ENCODE measurements at regions not wholly inside any gene's neighbourhood (a gene's known extent, or its start where the extent isn't known, plus 50 kb on each side); places are given as distances from the start of the nearest gene placed in this dataset.

DNA sequence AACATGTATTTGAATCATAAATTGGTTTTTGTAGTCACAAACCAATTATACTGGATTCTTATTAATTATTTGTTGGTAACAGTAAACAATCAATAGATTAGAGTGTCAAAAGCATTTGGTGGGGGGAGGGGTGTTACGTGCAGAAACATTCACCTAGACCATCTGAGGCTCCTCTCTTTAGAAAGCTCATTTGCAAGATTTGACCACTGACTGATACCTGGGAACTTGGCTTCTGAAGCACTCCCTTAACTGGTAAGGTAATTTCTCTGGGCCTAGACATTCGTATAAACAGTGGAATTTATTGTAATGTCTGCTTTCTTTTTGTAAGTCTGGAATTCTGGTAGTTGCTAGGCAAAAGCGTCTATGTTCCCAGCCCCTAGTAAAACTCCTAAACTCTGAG is 243.8 kb upstream of the GBE1 start:
- H3K4me3 ChIP-seq = no peak overlapping the region

DNA sequence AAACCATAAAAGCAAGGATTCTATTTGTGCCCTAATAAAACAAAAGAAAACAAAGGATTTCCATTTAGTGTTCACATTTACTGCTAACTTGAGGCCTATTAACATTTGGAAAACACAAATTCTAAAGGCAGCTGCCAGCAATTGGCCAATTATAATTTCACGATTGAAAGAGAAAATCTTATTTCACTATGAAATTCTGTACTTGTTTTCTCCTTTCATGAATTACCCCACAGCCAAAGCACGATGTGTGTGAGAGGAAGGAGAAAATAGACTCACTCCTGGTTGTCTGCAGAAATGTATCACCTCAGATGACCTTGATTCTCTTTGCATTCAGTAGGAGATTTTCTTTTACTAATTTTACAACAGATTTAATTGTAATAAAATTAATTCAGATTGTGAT is 242.8 kb upstream of the GBE1 start:
- no peaks in the 10 kb centered on the region for H3K36me3 ChIP-seq
- no peak overlapping the region for H3K4me3 ChIP-seq
- intact Hi-C loops (cut with DNase I; ENCODE audit: low total_unique reads) (no loop called here), in situ Hi-C loops (cut with MboI; ENCODE audit: low sequenced_read_pairs in 4 of 4) (loop anchor here in 1 of 4 donors (10.0 kb wide), 1 partner anchor 329 kb away; no protein-coding TSS in a partner anchor)
- DNase-seq (no peak), ATAC-seq (no peak)
- peaks cover 14 to 16% of the 10 kb centered on the region in 2 donors for H3K4me1 ChIP-seq
- TF ChIP-seq, protein P1, sequence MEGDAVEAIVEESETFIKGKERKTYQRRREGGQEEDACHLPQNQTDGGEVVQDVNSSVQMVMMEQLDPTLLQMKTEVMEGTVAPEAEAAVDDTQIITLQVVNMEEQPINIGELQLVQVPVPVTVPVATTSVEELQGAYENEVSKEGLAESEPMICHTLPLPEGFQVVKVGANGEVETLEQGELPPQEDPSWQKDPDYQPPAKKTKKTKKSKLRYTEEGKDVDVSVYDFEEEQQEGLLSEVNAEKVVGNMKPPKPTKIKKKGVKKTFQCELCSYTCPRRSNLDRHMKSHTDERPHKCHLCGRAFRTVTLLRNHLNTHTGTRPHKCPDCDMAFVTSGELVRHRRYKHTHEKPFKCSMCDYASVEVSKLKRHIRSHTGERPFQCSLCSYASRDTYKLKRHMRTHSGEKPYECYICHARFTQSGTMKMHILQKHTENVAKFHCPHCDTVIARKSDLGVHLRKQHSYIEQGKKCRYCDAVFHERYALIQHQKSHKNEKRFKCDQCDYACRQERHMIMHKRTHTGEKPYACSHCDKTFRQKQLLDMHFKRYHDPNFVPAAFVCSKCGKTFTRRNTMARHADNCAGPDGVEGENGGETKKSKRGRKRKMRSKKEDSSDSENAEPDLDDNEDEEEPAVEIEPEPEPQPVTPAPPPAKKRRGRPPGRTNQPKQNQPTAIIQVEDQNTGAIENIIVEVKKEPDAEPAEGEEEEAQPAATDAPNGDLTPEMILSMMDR (IDR thresholded peaks at IDR 0.05 in 4 of 5, conservative IDR thresholded peaks at IDR 0.05 in 1 of 5) = no peak
- no peak for TF ChIP-seq POLR2A (IDR thresholded peaks at IDR 0.05)
- no peaks in the 10 kb centered on the region for H3K27me3 ChIP-seq
- no peak overlapping the region for H3K27ac ChIP-seq
- H3K9me3 ChIP-seq = no peaks in the 10 kb centered on the region

More for the DNA sequence above, 243.8 kb upstream of the GBE1 start:
- H3K4me1 ChIP-seq = peaks cover 14 to 16% of the 10 kb centered on the region in 2 donors
- intact Hi-C loops (cut with DNase I; ENCODE audit: low total_unique reads) (no loop called here), in situ Hi-C loops (cut with MboI; ENCODE audit: low sequenced_read_pairs in 4 of 4) (loop anchor here in 1 of 4 donors (10.0 kb wide), 1 partner anchor 330 kb away; no protein-coding TSS in a partner anchor)
- DNase-seq (no peak), ATAC-seq (no peak)
- no peaks in the 10 kb centered on the region for H3K27me3 ChIP-seq
- H3K27ac ChIP-seq = no peak overlapping the region
- no peaks in the 10 kb centered on the region for H3K36me3 ChIP-seq
- no peaks in the 10 kb centered on the region for H3K9me3 ChIP-seq
- TF ChIP-seq, protein P1 (IDR thresholded peaks at IDR 0.05 in 4 of 5, conservative IDR thresholded peaks at IDR 0.05 in 1 of 5) = no peak
- TF ChIP-seq POLR2A (IDR thresholded peaks at IDR 0.05) = no peak

DNA sequence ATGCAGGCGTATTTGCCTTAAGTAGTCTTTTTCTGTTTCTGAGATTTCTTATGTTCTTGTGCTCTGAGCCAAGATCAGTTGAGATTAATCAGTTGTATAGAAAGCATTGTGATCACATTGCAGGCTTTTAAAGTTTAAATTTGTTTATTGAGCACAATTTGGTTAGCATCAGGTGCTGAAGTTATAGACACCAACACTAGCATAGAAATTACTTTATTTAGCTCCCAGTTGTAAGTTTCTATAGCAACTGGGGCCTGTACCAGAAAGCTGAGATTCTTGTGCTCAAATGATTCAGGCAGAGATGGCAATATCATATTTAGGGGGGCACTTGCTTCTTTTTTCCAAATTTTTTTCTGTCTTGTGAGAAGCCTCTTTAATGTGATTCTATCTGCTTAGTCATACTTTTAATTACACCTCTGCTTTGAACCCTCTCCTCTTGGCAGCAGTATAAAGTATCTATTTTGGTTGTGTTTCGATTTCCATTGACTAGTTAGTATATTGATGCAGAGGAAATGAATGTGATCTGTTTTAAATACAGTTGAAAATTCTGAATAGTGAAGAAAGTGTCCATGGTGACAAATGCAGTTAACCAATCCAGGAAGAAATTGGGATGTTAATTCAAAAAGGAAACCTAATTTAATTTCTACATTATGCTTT is 241.7 kb upstream of the GBE1 start:
- Histone ChIP-seq H3K27ac (no peak overlapping the region), H3K9me3 (no peaks in the 10 kb centered on the region), H3K27me3 (no peaks in the 10 kb centered on the region), H3K4me3 (no peak overlapping the region), H3K36me3 (no peaks in the 10 kb centered on the region), H3K4me1 (peaks cover 14 to 16% of the 10 kb centered on the region in 2 donors)
- TF ChIP-seq, protein P1 (IDR thresholded peaks at IDR 0.05 in 4 of 5, conservative IDR thresholded peaks at IDR 0.05 in 1 of 5) = no peak
- TF ChIP-seq POLR2A (IDR thresholded peaks at IDR 0.05) = no peak
- ATAC-seq (no peak), DNase-seq (no peak)
- intact Hi-C loops (cut with DNase I; ENCODE audit: low total_unique reads) = no loop called here
- in situ Hi-C loops (cut with MboI; ENCODE audit: low sequenced_read_pairs in 4 of 4) = loop anchor here in 1 of 4 donors (10.0 kb wide), 1 partner anchor 328 kb away; no protein-coding TSS in a partner anchor

DNA sequence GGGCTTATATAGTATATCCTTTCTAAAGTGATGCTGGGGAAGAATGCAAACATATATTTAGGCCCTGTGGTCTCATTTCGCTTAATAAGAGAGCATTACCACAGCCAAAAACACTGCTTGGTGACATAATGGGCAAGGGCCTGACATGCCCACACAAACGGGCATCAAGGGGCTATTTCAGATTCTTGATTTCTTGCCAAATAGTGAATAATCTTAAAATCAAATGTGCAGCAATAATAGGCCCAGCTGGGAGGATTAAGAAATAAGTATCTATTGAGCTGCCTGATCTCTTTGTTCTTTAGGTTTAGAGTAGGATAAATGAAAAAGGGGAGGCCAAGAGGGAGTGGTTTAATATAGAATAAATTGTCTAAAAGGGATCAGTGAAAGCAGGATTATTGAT is 241.0 kb upstream of the GBE1 start:
- no peaks in the 10 kb centered on the region for H3K36me3 ChIP-seq
- H3K27me3 ChIP-seq = no peaks in the 10 kb centered on the region
- intact Hi-C loops (cut with DNase I; ENCODE audit: low total_unique reads) = no loop called here
- DNase-seq = no peak
- H3K4me1 ChIP-seq = peaks cover 14 to 16% of the 10 kb centered on the region in 2 donors
- in situ Hi-C loops (cut with MboI; ENCODE audit: low sequenced_read_pairs in 4 of 4) = loop anchor here in 1 of 4 donors (10.0 kb wide), 1 partner anchor 328 kb away; no protein-coding TSS in a partner anchor
- no peak overlapping the region for H3K27ac ChIP-seq
- TF ChIP-seq POLR2A (IDR thresholded peaks at IDR 0.05) = no peak
- TF ChIP-seq, protein P1 (IDR thresholded peaks at IDR 0.05 in 4 of 5, conservative IDR thresholded peaks at IDR 0.05 in 1 of 5) = no peak
- no peak overlapping the region for H3K4me3 ChIP-seq
- no peaks in the 10 kb centered on the region for H3K9me3 ChIP-seq
- no peak for ATAC-seq
